GM12891 (cell line): ENCODE measurements at regions not wholly inside any gene's neighbourhood (a gene's known extent, or its start where the extent isn't known, plus 50 kb on each side); places are given as distances from the start of the nearest gene placed in this dataset.

Experiments used
- PAX5 ChIP-seq: IDR thresholded peaks from 2 replicates; pipeline ENCODE4 v1.6.1; 2011; ENCODE audit warnings: low read length, moderate library complexity, mild to moderate bottlenecking; ENCODE audit not compliant: insufficient read depth, severe bottlenecking
- POLR2A ChIP-seq: IDR thresholded peaks from 2 replicates; pipeline ENCODE4 v1.6.1; 2011; ENCODE audit warnings: low read depth, low read length, control low read depth
- POLR2AphosphoS5 ChIP-seq: IDR thresholded peaks from 2 replicates; pipeline ENCODE4 v1.6.1; 2011; ENCODE audit warnings: low read depth, low read length, control low read depth
- POU2F2 ChIP-seq: IDR thresholded peaks from 2 replicates; pipeline ENCODE4 v1.6.1; 2011; ENCODE audit warnings: low read depth, mild to moderate bottlenecking, control low read depth, low read length, moderate library complexity
- SPI1 ChIP-seq: IDR thresholded peaks from 2 replicates; pipeline ENCODE4 v1.6.1; 2011; ENCODE audit warnings: low read depth, low read length, control low read depth
- TAF1 ChIP-seq: IDR thresholded peaks from 2 replicates; pipeline ENCODE4 v1.6.1; 2011; ENCODE audit warnings: low read depth, low read length, control low read depth

DNA sequence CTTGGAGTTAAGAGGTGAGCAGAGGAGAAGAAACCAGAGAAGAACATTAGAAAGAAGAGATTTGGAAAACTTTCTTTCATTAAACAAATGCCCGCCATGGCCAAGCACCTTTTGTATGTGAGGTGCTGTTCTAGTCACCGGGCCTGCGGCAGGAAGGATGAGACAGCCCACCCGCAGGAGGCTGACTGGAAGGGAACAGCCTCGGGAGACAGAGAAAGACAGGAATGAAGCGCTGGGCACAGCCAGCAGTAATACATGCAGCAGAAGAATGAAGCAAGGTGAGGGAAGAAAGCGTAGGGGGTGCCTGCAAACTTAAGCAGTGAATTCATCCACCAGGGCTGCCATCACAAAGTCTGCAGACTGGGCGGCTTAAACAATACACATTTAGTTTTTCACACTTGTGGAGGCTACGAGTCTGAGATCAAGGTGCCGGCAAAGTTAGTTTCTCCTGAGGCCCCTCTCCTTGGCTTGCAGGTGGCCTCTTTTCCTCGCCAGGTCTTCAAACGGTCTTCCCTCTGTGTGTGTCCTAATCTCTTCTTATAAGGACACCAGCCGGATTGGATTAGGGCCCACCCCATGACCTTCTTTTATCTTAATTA is 188.1 kb downstream of the PSMG1 start:
- TF ChIP-seq POLR2A (no peak), TAF1 (no peak), POLR2AphosphoS5 (no peak), SPI1 (no peak), PAX5 (no peak), POU2F2 (no peak)
